Ovary (tissue), 3 donors: ENCODE measurements at regions not wholly inside any gene's neighbourhood (a gene's known extent, or its start where the extent isn't known, plus 50 kb on each side); places are given as distances from the start of the nearest gene placed in this dataset.

Experiments
- CTCF ChIP-seq, 3 donors: fragments of 450-650 bp in 2 of 3; fragments of 200-600 bp in 1 of 3; IDR thresholded peaks; one replicate each; pipeline versions ENCODE4 v1.5.1 to v1.8.0; 2016 to 2022; ENCODE audit warnings: antibody characterized with exemption in 3 of 3, mild to moderate bottlenecking in 1 of 3
- EP300 ChIP-seq: sonication (generic); formaldehyde crosslinking; IDR thresholded peaks from one replicate; pipeline ENCODE4 v1.6.1; 2017; ENCODE audit warnings: antibody characterized with exemption
- POLR2A ChIP-seq: fragments of 450-650 bp; IDR thresholded peaks from one replicate; pipeline ENCODE4 v1.6.1; 2017; ENCODE audit warnings: antibody characterized with exemption, mild to moderate bottlenecking, moderate library complexity
- donor health status: DM: no; HTN: no; CAD: no.

- TF ChIP-seq CTCF (IDR thresholded peaks at IDR 0.05) (no peak), POLR2A (no peak), EP300 (no peak)
These were observed 195.2 kb downstream of the SH3BP4 start for GRCh38 chr2:235146871-235147565.
